ENCODE measurements at regions not wholly inside any gene's neighbourhood (a gene's known extent, or its start where the extent isn't known, plus 50 kb on each side); places are given as distances from the start of the nearest gene placed in this dataset.

GRCh38 chr9:99447951-99448350 lies 225.9 kb downstream of the SEC61B start:
- TF ChIP-seq CTCF (conservative IDR thresholded peaks at IDR 0.05; ENCODE audit: low read depth, low read length): no peak
- no peak overlapping the region for H3K4me3 ChIP-seq (ENCODE audit: low read depth, low read length)
- DNase-seq (ENCODE audit: low read depth): no peak

GRCh38 chr9:99449726-99450125 lies 227.6 kb downstream of the SEC61B start:
- no peak for DNase-seq (ENCODE audit: low read depth)
- H3K4me3 ChIP-seq (ENCODE audit: low read depth, low read length): no peak overlapping the region
- no peak for TF ChIP-seq CTCF (conservative IDR thresholded peaks at IDR 0.05; ENCODE audit: low read depth, low read length)

- no peak overlapping the region for H3K4me3 ChIP-seq (ENCODE audit: low read depth, low read length)
- DNase-seq (ENCODE audit: low read depth): peak; percentile 53
- TF ChIP-seq CTCF (conservative IDR thresholded peaks at IDR 0.05; ENCODE audit: low read depth, low read length): no peak
Observed at GRCh38 chr9:99451112-99451606, 229.1 kb downstream of the SEC61B start.

- TF ChIP-seq CTCF (conservative IDR thresholded peaks at IDR 0.05; ENCODE audit: low read depth, low read length): no peak
- DNase-seq (ENCODE audit: low read depth): no peak
- H3K4me3 ChIP-seq (ENCODE audit: low read depth, low read length): no peak overlapping the region
Observed at GRCh38 chr9:99457406-99457805, 235.3 kb downstream of the SEC61B start.

- DNase-seq (ENCODE audit: low read depth): no peak
- no peak for TF ChIP-seq CTCF (conservative IDR thresholded peaks at IDR 0.05; ENCODE audit: low read depth, low read length)
- H3K4me3 ChIP-seq (ENCODE audit: low read depth, low read length): no peak overlapping the region
Observed at GRCh38 chr9:99457981-99458380, 235.9 kb downstream of the SEC61B start.

- no peak for DNase-seq (ENCODE audit: low read depth)
- TF ChIP-seq CTCF (conservative IDR thresholded peaks at IDR 0.05; ENCODE audit: low read depth, low read length): no peak
- H3K4me3 ChIP-seq (ENCODE audit: low read depth, low read length): no peak overlapping the region
Observed at GRCh38 chr9:99459919-99460318, 237.8 kb downstream of the SEC61B start.

GRCh38 chr9:99463131-99463530 lies 241.0 kb downstream of the SEC61B start:
- TF ChIP-seq CTCF (conservative IDR thresholded peaks at IDR 0.05; ENCODE audit: low read depth, low read length): no peak
- no peak overlapping the region for H3K4me3 ChIP-seq (ENCODE audit: low read depth, low read length)
- no peak for DNase-seq (ENCODE audit: low read depth)
